ENCODE measurements at regions not wholly inside any gene's neighbourhood (a gene's known extent, or its start where the extent isn't known, plus 50 kb on each side); places are given as distances from the start of the nearest gene placed in this dataset.

GRCh38 chr20:7490288-7490687 is 450.0 kb downstream of the HAO1 start:
- TF ChIP-seq CTCF (conservative IDR thresholded peaks at IDR 0.05; ENCODE audit: low read depth in 2 of 2) = no peak
- no peak for TF ChIP-seq EZH2 (IDR thresholded peaks at IDR 0.05; ENCODE audit: low read depth, unreplicated experiment)
- no peak for TF ChIP-seq CREB1 (CRISPR knock-in tag; IDR thresholded peaks at IDR 0.05; ENCODE audit: low read depth)
- TF ChIP-seq POLR2AphosphoS5 (IDR thresholded peaks at IDR 0.05; ENCODE audit: low read depth) = no peak
- TF ChIP-seq STAT1 (IDR thresholded peaks at IDR 0.05; ENCODE audit: unreplicated experiment) = no peak
- TF ChIP-seq REST (IDR thresholded peaks at IDR 0.05; ENCODE audit: unreplicated experiment) = no peak
- TF ChIP-seq ZNF331 (CRISPR knock-in tag; IDR thresholded peaks at IDR 0.05; ENCODE audit: low read depth) = no peak

Data from GM23338 (cell line).